Keratinocyte (primary cell): ENCODE measurements at regions not wholly inside any gene's neighbourhood (a gene's known extent, or its start where the extent isn't known, plus 50 kb on each side); places are given as distances from the start of the nearest gene placed in this dataset.

Experiments
- DNase-seq: peaks from one replicate; pipeline ENCODE4 v3.0.0-alpha.2; 2011; ENCODE audit warnings: low read depth, missing footprints, low spot score
- FAIRE-seq: peaks from 2 replicates; lab custom pipeline; 2011; peaks lifted over from hg19 to GRCh38; lab: Jason Lieb, UNC
- H2AFZ ChIP-seq: 2 replicates; pipeline ENCODE4 v1.6.0; 2012; ENCODE audit warnings: low read length, control low read depth, inconsistent platforms; ENCODE audit not compliant: control insufficient read depth
- H3K27ac ChIP-seq: 2 replicates; pipeline ENCODE4 v1.5.1; 2011; ENCODE audit warnings: low read length; ENCODE audit not compliant: control insufficient read depth, insufficient read depth
- H3K27me3 ChIP-seq: 3 replicates; pipeline ENCODE4 v1.6.0; 2011; ENCODE audit warnings: low read length; ENCODE audit not compliant: control insufficient read depth, insufficient read depth; ENCODE audit errors: extremely low read depth
- H3K36me3 ChIP-seq, 2 experiments: 2 replicates in 1 of 2; 3 replicates in 1 of 2; pipeline ENCODE4 v1.5.1; 2011; ENCODE audit warnings: low read length in 2 of 2, mild to moderate bottlenecking in 1 of 2; ENCODE audit not compliant: control insufficient read depth in 2 of 2, insufficient read depth in 2 of 2; ENCODE audit errors: extremely low read depth in 1 of 2
- H3K4me1 ChIP-seq: 3 replicates; pipeline ENCODE4 v1.5.1; 2011; ENCODE audit warnings: low read length; ENCODE audit not compliant: control insufficient read depth, insufficient read depth; ENCODE audit errors: extremely low read depth
- H3K4me2 ChIP-seq: 3 replicates; pipeline ENCODE4 v1.6.0; 2011; ENCODE audit warnings: low read depth, low read length; ENCODE audit not compliant: control insufficient read depth, insufficient read depth; ENCODE audit errors: extremely low read depth
- H3K4me3 ChIP-seq, 3 experiments: fragments of 200-600 bp in 1 of 3; sonication (generic) in 1 of 3; 2 replicates in 2 of 3; 3 replicates in 1 of 3; pipeline ENCODE4 v1.5.1; 2011 to 2016; ENCODE audit warnings: low read length in 3 of 3, mild to moderate bottlenecking in 3 of 3, control low read depth in 2 of 3, inconsistent platforms in 1 of 3, low read depth in 1 of 3, mixed read lengths in 1 of 3, mixed run types in 1 of 3, moderate library complexity in 1 of 3; ENCODE audit not compliant: control insufficient read depth in 2 of 3, insufficient read depth in 2 of 3; ENCODE audit errors: extremely low read depth in 1 of 3
- H3K79me2 ChIP-seq: 2 replicates; pipeline ENCODE4 v1.6.0; 2012; ENCODE audit warnings: low read length; ENCODE audit not compliant: control insufficient read depth, insufficient read depth
- H3K9ac ChIP-seq: 3 replicates; pipeline ENCODE4 v1.6.0; 2011; ENCODE audit warnings: low read length; ENCODE audit not compliant: control insufficient read depth, insufficient read depth; ENCODE audit errors: extremely low read depth
- H3K9me1 ChIP-seq: 3 replicates; pipeline ENCODE4 v1.6.0; 2011; ENCODE audit warnings: low read length; ENCODE audit not compliant: control insufficient read depth, insufficient read depth; ENCODE audit errors: extremely low read depth
- H3K9me3 ChIP-seq: 2 replicates; pipeline ENCODE4 v1.5.1; 2012; ENCODE audit warnings: low read depth, low read length; ENCODE audit not compliant: control insufficient read depth
- H4K20me1 ChIP-seq: 3 replicates; pipeline ENCODE4 v1.6.0; 2011; ENCODE audit warnings: low read length; ENCODE audit not compliant: control insufficient read depth, insufficient read depth; ENCODE audit errors: extremely low read depth
- CTCF ChIP-seq, 3 experiments: IDR thresholded peaks in 1 of 3; conservative IDR thresholded peaks in 1 of 3; optimal IDR thresholded peaks in 1 of 3; 2 replicates in 2 of 3; 3 replicates in 1 of 3; pipeline versions ENCODE3 to v1.5.1; 2011; ENCODE audit warnings: low read length in 3 of 3, mild to moderate bottlenecking in 3 of 3, moderate library complexity in 2 of 3, control low read depth in 1 of 3, inconsistent platforms in 1 of 3; ENCODE audit not compliant: insufficient read depth in 2 of 3; ENCODE audit errors: extremely low read depth in 1 of 3
- EZH2 ChIP-seq: IDR thresholded peaks from one replicate; pipeline ENCODE4 v1.6.1; 2012; ENCODE audit warnings: inconsistent platforms, mild to moderate bottlenecking, low read length, moderate library complexity
- dilution Hi-C: fragments of 300-500 bp; cut with MboI; formaldehyde crosslinking; loops from one replicate; pipeline ENCODE4 v1.7.0; 2020; ENCODE audit warnings: low sequenced_read_pairs; ENCODE audit not compliant: extremely low pct_ligation_motif_present

GRCh38 chr22:22049684-22050083, 67.1 kb upstream of the TOP3B start:
- no peaks in the 10 kb centered on the region for H3K79me2 ChIP-seq
- no peak for FAIRE-seq
- no peak overlapping the region for H3K4me3 ChIP-seq
- DNase-seq = no peak
- no peaks in the 10 kb centered on the region for H4K20me1 ChIP-seq
- no peaks in the 10 kb centered on the region for H3K4me1 ChIP-seq
- H3K27ac ChIP-seq = no peak overlapping the region
- no peaks in the 10 kb centered on the region for H3K36me3 ChIP-seq
- dilution Hi-C loops = no loop called here
- H3K4me2 ChIP-seq = no peak overlapping the region
- peaks cover 5% of the 10 kb centered on the region for H3K27me3 ChIP-seq
- H3K9ac ChIP-seq = no peak overlapping the region
- TF ChIP-seq EZH2 (no peak), CTCF (optimal IDR thresholded peaks at IDR 0.05 in 1 of 3, IDR thresholded peaks at IDR 0.05 in 1 of 3, conservative IDR thresholded peaks at IDR 0.05 in 1 of 3; ENCODE audit: extremely low read depth in 1 of 3, insufficient read depth in 2 of 3, low read length in 3 of 3) (no peak)
- no peak overlapping the region for H2AFZ ChIP-seq
- H3K9me3 ChIP-seq = no peaks in the 10 kb centered on the region
- no peaks in the 10 kb centered on the region for H3K9me1 ChIP-seq

GRCh38 chr22:22048981-22049531, 66.5 kb upstream of the TOP3B start:
- Histone ChIP-seq H3K4me3 (no peak overlapping the region), H3K27me3 (peaks cover 5% of the 10 kb centered on the region), H3K4me2 (no peak overlapping the region), H3K27ac (no peak overlapping the region), H3K79me2 (no peaks in the 10 kb centered on the region), H4K20me1 (no peaks in the 10 kb centered on the region), H3K9me3 (no peaks in the 10 kb centered on the region), H3K36me3 (no peaks in the 10 kb centered on the region), H2AFZ (no peak overlapping the region), H3K9me1 (no peaks in the 10 kb centered on the region), H3K4me1 (no peaks in the 10 kb centered on the region), H3K9ac (no peak overlapping the region)
- DNase-seq (no peak), FAIRE-seq (no peak)
- no peak for TF ChIP-seq EZH2
- dilution Hi-C loops = no loop called here

DNA sequence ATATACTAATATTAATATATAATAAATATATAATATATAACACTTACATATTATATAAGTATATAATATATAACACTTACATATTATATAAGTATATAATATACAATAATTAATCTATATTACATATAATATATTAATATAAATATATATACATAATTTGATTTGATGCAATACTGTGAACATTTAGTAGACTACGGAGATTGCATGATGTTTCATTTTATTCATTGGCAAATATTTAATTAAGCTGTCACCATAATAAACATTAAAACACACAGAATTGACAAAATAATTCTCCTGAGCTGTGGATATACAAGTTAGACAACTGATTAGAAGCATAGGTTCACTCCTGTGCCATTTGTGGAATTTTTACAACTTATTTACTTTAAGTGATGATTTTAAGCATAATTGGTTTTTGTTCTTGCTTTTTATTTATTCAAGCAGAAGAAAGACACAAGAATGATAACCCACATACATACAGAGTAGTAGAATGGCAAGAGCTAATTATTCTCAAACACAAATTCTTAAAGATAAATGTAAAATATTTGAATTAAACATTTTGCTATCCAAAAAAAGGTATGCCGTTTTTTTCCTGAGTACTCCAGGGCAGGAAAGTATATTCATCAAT, 65.8 kb upstream of the TOP3B start:
- H3K9me1 ChIP-seq = no peaks in the 10 kb centered on the region
- H3K4me3 ChIP-seq = no peak overlapping the region
- no peak overlapping the region for H3K4me2 ChIP-seq
- H4K20me1 ChIP-seq = no peaks in the 10 kb centered on the region
- H3K27ac ChIP-seq = no peak overlapping the region
- no peak overlapping the region for H3K9ac ChIP-seq
- TF ChIP-seq EZH2 (no peak), CTCF (optimal IDR thresholded peaks at IDR 0.05 in 1 of 3, IDR thresholded peaks at IDR 0.05 in 1 of 3, conservative IDR thresholded peaks at IDR 0.05 in 1 of 3; ENCODE audit: extremely low read depth in 1 of 3, insufficient read depth in 2 of 3, low read length in 3 of 3) (no peak)
- DNase-seq (no peak), FAIRE-seq (no peak)
- no peak overlapping the region for H2AFZ ChIP-seq
- H3K79me2 ChIP-seq = no peaks in the 10 kb centered on the region
- no peaks in the 10 kb centered on the region for H3K36me3 ChIP-seq
- dilution Hi-C loops = no loop called here
- H3K9me3 ChIP-seq = no peaks in the 10 kb centered on the region
- H3K27me3 ChIP-seq = peaks cover 5% of the 10 kb centered on the region
- no peaks in the 10 kb centered on the region for H3K4me1 ChIP-seq
